Hepatocyte (in vitro differentiated cells): ENCODE measurements at regions not wholly inside any gene's neighbourhood (a gene's known extent, or its start where the extent isn't known, plus 50 kb on each side); places are given as distances from the start of the nearest gene placed in this dataset.

Source experiments
- CTCF ChIP-seq: fragments of 200-600 bp; sonication (generic); IDR thresholded peaks from 2 replicates; pipeline ENCODE4 v1.5.1; 2016; ENCODE audit warnings: antibody characterized with exemption, mild to moderate bottlenecking; ENCODE audit not compliant: poor library complexity
- EZH2phosphoT487 ChIP-seq: fragments of 200-600 bp; sonication (generic); IDR thresholded peaks from one replicate; pipeline ENCODE4 v1.6.1; 2018; ENCODE audit warnings: antibody characterized with exemption, mild to moderate bottlenecking, low read depth, moderate library complexity; ENCODE audit not compliant: unreplicated experiment, severe bottlenecking

GRCh38 chr7:114141415-114141814 is 222.6 kb upstream of the PPP1R3A start:
- TF ChIP-seq CTCF (no peak), EZH2phosphoT487 (no peak)
